ENCODE measurements at regions not wholly inside any gene's neighbourhood (a gene's known extent, or its start where the extent isn't known, plus 50 kb on each side); places are given as distances from the start of the nearest gene placed in this dataset.

- TF ChIP-seq CTCF (IDR thresholded peaks at IDR 0.05): no peak
- TF ChIP-seq POLR2A (IDR thresholded peaks at IDR 0.05): no peak
These were observed 180.5 kb upstream of the PPP1R3A start for GRCh38 chr7:114099337-114099736.
